GM18951 (cell line): ENCODE measurements at regions not wholly inside any gene's neighbourhood (a gene's known extent, or its start where the extent isn't known, plus 50 kb on each side); places are given as distances from the start of the nearest gene placed in this dataset.

Source experiments
- POLR2A ChIP-seq: IDR thresholded peaks from 4 replicates; pipeline ENCODE4 v1.6.1; 2011; ENCODE audit warnings: mild to moderate bottlenecking; ENCODE audit not compliant: insufficient read length, insufficient read depth; ENCODE audit errors: extremely low read depth
- in situ Hi-C: fragments of 300-500 bp; cut with MboI; formaldehyde crosslinking; loops from one replicate; pipeline ENCODE4 v1.12.0; 2022; ENCODE audit warnings: low sequenced_read_pairs, mixed read lengths, inconsistent platforms; ENCODE audit not compliant: unreplicated experiment

DNA sequence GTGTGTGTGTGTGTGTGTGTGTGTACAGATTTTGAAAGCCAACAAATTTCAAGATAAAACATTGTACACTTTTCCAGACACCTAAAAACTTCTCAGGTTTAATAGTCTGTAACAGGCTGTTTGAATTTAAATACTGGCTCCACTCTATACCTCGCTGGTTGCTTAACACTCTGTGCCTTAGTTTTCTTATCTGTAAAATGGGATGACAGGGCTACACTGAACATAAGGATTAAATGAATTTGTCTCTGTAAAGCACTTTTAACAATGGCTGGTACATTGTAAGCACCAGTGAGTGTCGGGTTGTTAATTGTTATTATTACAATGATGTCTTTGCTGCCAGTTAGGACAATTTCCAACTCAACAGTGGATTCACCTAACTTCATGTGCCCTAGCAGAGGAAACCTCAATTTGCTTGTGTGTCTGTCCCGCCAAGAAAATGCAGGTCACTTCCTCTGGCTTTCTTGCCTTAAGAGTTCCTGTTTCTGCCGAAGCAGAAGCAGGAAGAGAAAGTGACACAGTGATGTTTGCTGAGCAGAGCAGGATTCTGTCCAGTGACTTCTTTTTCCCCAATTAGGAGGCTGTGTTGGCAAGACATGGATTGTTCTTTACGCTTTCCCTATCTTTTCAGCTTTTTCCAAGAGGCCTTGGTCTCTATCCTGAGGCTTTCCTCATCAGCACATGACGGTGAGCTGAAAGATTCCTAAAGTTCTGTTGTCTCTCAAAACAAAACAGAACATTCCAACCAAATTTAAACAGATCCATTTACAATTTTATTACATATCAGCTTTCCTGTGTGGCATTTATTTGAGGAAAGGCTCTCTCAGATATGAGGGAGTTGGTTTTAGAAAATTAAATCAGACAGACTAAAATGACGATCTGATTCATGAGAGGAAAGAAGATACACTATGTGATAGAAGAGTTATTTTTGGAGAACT is 154.1 kb upstream of the ATP2B1 start:
- in situ Hi-C loops, result no loop called here
- peak; percentile 43 for TF ChIP-seq POLR2A

DNA sequence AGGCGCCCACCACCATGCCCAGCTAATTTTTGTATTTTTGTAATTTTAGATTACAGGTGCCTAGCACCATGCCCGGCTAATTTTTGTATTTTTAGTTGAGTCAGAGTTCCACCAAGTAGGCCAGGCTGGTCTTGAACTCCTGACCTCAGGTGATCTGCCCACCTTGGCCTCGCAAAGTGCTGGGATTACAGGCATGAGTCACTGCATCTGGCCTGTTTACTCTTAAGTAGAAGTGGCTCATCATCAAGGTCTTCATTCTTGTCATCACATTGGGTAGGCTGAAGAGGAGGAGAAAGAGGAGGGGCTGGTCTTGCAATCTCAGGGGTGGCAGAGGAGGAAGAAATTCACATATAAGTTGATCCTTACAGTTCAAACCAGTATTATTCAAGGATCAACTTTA is 152.4 kb upstream of the ATP2B1 start:
- no peak for TF ChIP-seq POLR2A
- in situ Hi-C loops, result no loop called here

DNA sequence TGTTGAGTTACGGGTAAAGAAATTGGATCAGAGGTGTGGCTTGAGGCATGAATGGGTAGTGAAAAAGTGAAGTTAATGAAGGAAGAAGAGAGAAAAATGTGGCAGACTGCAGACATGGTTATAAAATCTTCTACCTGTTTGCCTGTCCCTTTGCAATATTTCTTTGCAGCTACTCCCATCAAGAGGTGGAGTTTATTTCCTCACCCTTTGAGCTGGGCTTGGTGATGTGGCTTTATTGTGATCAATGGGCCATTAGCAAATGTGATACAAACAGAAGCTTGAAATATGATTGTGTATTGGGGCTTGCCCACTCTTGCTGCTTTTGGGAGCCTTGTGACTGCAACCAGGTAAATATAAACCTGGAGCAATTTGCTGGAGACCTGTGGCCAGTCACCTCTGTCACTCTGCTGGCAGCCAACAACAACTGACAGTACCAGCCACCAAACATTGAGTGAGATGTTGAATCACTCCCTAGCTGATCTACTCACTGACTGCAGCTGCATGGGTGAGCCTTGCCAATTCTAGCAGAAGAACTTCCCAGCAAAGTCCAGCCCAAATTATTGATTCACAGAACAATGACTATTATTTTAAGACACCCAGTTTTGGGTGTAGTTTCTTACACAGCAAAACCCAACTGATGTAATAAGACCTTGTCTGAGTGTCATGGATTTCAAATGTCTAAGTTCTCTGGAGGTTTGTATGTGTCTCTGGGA is 151.0 kb upstream of the ATP2B1 start:
- no peak for TF ChIP-seq POLR2A
- in situ Hi-C loops, result no loop called here

DNA sequence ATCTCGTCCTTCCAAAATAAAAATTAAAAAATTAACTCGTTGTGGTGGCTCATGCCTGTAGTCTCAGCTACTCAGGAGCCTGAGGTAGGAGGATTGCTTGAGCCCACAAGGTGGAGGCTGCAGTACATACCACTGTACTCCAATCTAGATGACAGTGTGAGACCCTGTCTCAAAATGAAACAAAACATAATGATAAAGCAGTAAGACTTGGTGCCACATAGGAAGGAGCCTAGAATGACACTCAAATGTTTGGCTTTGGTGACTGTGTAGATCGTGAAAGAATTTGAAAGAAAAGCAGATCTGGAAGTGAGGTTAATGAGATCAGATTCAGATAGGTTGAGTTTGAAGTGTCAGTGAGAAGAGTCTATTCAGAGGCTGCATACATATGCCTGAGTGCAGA is 150.1 kb upstream of the ATP2B1 start:
- in situ Hi-C loops, result no loop called here
- no peak for TF ChIP-seq POLR2A

DNA sequence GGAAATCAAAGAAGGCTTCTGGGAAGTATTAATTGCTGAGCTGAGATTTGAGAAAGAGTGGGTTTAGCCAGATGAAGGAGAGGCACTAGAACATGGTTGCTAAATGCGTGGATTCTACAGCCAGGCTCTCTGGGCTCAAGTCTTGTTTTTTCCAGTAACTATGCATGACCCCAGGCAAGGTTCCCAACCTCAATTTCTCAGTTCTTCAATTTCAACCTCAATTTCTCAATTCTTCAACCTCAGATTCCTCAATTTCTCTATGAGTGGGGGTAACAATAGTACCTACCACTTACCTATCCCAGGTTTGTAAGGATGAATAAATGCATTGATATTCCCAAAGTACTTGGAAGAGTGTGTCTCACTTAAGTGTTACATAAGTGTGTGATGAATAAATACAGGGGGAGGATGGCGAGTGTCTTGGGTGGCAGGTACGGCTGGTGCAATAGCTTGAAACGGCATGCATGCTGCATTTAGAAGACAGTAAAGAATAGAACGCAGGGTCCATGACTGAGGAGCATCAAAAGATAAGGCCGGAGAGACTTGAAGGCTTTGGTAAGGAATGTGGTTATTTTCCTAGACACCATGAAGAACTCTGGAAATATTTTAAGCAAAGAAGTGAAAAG is 149.1 kb upstream of the ATP2B1 start:
- in situ Hi-C loops, result no loop called here
- no peak for TF ChIP-seq POLR2A

DNA sequence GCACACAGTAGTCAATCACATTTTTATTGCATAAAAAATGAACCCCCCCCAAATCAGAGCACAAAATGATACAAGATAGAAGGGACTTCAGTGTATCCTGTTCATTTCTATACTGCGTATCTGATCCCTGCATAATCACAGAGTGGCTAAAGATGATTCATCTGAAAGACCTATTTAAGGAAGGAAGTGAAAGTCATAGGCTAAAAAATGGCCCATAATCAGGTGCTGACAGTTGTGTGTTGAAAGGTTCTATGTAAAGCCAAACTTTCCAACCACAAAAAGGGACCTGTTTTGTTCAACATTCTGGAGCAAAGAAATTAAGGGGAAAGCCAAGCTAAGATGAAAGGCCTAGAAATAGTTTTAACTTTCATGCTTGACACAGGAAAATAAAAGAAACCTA is 147.8 kb upstream of the ATP2B1 start:
- in situ Hi-C loops, result no loop called here
- no peak for TF ChIP-seq POLR2A

DNA sequence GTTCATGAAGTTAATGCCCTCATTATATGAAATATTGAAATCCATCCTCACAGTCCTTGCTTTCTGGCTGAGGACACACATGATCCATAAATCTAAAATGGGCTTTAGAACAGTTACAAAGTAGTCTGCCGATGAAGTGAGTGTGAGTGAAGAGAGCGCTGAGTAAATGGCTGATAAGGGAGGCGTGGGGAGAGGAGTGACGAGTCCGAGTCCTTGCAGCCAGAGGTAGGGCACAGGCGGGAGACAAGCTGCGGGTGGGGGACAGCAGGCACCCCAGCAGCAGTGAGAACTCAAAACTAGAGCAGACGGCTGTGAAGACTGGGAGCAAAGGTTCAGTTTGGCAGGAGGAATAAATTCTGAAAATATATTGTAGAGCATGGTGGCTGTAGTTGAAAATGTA is 140.1 kb upstream of the ATP2B1 start:
- in situ Hi-C loops, result no loop called here
- TF ChIP-seq POLR2A, result no peak

DNA sequence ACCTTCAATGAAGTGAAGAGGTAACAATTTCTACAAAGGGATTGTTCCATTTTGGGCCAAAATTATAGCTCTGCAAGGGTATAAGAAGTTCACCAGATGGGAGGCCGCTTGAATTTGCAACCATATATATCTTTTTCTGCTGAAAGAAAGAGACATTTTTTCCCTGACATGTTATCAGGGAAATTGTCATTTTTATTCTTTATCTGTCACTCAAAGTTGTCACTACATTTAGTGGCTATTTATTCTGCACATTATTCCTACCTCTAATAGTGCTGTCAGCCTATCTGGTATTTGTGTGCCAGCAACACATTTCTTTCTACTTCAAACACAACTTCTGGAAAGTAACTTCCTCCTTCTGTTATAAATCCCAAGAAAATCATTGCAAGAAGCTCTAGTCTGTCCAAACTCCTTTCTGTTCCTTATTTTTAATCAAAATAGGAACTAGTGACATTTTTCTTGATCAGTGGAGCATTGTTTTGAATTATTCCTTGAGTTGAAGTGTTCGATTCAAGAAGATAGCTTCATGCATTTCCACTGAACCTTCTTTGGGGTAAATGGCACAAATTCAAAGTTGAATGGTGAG is 137.9 kb upstream of the ATP2B1 start:
- in situ Hi-C loops, result no loop called here
- TF ChIP-seq POLR2A, result no peak

DNA sequence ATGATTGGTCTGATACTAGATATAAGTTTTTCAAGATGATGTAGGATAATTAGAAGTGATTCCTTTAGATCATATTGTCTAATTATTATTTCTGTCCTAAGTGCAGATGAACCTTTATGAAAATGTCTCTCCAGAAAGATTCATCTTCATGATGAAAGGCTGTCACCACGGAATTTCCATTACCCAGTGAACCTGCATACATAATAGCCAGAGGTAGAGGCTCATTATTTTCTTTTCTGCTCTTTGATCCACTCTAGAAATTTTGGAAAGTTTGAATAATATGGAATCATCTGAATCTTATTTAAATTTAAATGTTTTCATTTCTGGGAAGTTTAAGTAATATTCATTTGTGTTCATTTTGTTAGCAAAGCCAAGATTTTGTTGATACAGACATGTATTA is 137.1 kb upstream of the ATP2B1 start:
- TF ChIP-seq POLR2A, result no peak
- in situ Hi-C loops, result no loop called here

DNA sequence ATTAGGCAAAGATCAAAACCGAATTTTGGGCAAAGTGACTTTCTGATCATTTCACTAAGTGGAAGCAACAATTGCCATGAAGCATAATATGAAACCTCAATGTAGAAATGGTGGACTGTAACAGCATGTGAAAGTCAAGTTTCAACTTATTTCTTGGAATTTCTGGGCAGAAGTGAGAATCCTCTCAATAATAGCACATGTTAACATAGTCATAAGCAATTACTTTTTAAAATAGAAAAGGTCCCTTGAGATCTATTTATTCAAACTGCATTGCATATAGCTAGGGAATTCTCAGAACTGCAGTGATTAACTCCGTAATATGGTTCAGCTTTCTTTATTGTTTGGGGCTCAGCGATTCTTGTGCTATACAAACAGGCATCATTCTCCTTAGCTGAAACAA is 136.7 kb upstream of the ATP2B1 start:
- in situ Hi-C loops, result no loop called here
- no peak for TF ChIP-seq POLR2A

DNA sequence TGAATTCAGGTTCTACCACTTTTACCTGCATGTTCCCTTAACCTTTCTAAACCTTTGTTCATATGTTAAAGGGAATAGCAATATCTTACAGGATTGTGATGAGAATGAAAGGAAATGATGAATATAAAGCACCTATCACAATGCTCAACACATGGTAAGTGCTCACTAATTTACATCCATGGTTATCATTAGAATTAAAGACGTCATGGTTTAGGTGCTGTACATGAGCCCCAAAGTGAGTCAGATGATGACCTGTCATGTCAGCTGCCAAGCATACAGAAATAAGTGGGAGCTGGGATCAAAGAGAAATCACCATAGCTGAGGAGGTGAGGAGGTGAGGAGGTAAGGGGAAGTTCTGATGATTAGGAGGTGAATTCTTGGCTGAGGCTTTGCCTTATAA is 135.9 kb upstream of the ATP2B1 start:
- no peak for TF ChIP-seq POLR2A
- in situ Hi-C loops, result no loop called here

DNA sequence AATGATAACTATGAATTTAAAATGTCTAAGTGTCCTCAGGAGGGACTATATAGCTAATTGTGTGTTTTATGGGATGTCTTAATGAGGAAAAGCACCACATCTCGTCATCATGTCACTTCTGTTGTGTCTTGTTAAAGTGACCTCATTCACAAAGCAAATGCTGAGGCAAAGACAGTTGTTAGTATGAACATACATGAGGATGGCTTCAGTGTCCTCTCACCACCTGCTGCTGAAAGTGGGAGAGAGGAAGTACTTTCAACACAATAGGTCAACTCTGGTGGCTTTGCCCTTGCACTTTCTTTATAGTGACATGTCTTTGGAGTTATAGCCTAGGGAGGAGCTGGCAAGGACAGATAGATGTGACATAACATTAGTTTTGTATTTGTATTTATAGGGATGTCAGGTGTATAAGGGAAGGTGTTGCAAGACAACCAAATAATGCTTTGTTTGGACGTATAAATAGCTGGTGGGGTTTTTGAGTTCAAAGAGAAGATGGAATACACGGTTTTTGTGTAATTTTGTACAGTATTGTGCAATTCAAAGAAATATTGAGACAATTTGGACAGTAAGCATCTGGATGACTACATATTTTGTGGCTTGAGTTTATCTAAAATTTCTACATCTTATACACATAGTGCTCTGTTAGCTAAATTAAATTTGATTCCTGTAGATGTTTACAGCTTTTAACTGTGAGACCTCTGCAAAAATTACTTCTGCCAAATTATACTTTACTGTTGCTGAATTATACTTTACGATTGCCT is 131.7 kb upstream of the ATP2B1 start:
- in situ Hi-C loops, result no loop called here

DNA sequence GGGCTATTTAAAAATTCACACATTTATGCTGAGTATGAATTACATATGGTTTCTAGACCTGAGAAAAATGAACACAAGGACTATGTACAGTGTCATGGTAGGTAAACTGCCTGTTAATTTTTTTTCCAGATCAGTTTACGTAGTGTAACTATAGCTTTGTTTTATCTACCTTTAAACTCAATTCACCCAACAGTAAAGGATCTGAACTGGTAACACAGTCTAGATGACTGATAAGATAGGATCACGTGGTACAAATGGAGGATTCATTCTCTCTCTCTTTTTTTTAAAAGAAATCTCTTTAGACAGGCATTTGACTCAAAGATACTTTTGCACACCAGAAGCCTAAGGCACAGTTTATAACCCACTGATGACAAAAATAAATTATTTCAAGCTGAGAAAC is 130.8 kb upstream of the ATP2B1 start:
- in situ Hi-C loops, result no loop called here
- TF ChIP-seq POLR2A, result no peak

More for the DNA sequence above, 131.7 kb upstream of the ATP2B1 start:
- no peak for TF ChIP-seq POLR2A

DNA sequence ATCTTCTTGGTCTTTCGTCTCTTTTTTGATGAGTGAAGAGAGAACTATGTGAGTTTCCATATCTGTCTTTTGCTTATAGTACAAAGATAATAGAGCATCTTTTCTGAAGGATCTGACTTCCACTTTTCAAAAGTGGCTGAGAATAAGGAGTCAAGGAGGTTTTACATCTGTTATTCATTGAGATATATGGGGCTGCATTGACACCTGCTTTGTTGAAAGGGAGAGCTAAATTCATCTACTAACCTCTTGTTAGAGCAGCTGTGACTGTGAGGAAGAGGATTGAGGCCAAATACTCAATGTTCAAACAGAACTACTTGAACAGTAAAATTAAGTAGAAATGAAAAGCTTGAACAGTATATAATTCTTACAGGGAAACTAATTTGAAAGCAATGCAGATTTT is 130.2 kb upstream of the ATP2B1 start:
- no peak for TF ChIP-seq POLR2A
- in situ Hi-C loops, result no loop called here
